Heart left ventricle (tissue), 13 donors: ENCODE measurements at regions not wholly inside any gene's neighbourhood (a gene's known extent, or its start where the extent isn't known, plus 50 kb on each side); places are given as distances from the start of the nearest gene placed in this dataset.

Experiments
- POLR2A ChIP-seq, 2 donors: fragments of 450-650 bp; IDR thresholded peaks; one replicate each; pipeline ENCODE4 v1.6.1; 2017; ENCODE audit warnings: antibody characterized with exemption in 2 of 2, mild to moderate bottlenecking in 2 of 2, moderate library complexity in 2 of 2
- TF ChIP-seq, protein P1 (sequence below), 12 donors: fragments of 200-600 bp; sonication (generic) in 4 of 12; IDR thresholded peaks; one replicate each; pipeline versions ENCODE4 v1.5.0 to v1.8.0; 2018 to 2022; ENCODE audit warnings: antibody characterized with exemption in 12 of 12, mild to moderate bottlenecking in 5 of 12
- donor health status: ischemic (EF 13 %, LVEDD 7.1; RV severe dilation, severe dysfunction).
- donor health status: DM: no; HTN: yes; CAD: no.
- donor health status: DM: no; HTN: no; CAD: no.
- donor health status: ischemic (EF 25% LVEDD 6.9; RV normal size, moderate dysfunction).
- donor health status: ischemic (EF 25% LVEDD 5.7; RV mildly dilated, moderate dysfunction).
- donor health status: ischemic (EF 35%, LVEDD 5.7; RV mildly dilated, moderate dysfunction).
- donor health status: nonischemic (EF 11% LVEDD 7.7; RV severe dilation, severe dysfunction).
- donor health status: DM: yes; HTN: yes; CAD: no.
- donor health status: PGD.
- donor health status: ischemic (EF 29% LVEDD 5.4; RV normal size, mild dysfunction).
- donor health status: nonischemic (EF 23%, LVEDD 6.1; RV moderate dilation, normal function).

GRCh38 chr13:99659226-99659625, 158.0 kb downstream of the TM9SF2 start:
- TF ChIP-seq, protein P1, sequence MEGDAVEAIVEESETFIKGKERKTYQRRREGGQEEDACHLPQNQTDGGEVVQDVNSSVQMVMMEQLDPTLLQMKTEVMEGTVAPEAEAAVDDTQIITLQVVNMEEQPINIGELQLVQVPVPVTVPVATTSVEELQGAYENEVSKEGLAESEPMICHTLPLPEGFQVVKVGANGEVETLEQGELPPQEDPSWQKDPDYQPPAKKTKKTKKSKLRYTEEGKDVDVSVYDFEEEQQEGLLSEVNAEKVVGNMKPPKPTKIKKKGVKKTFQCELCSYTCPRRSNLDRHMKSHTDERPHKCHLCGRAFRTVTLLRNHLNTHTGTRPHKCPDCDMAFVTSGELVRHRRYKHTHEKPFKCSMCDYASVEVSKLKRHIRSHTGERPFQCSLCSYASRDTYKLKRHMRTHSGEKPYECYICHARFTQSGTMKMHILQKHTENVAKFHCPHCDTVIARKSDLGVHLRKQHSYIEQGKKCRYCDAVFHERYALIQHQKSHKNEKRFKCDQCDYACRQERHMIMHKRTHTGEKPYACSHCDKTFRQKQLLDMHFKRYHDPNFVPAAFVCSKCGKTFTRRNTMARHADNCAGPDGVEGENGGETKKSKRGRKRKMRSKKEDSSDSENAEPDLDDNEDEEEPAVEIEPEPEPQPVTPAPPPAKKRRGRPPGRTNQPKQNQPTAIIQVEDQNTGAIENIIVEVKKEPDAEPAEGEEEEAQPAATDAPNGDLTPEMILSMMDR (IDR thresholded peaks at IDR 0.05) = no peak
- no peak for TF ChIP-seq POLR2A (IDR thresholded peaks at IDR 0.05)
